ENCODE measurements at regions not wholly inside any gene's neighbourhood (a gene's known extent, or its start where the extent isn't known, plus 50 kb on each side); places are given as distances from the start of the nearest gene placed in this dataset.

GRCh38 chr9:22913026-22913425 is 466.4 kb downstream of the DMRTA1 start:
- no peak for TF ChIP-seq CTCF (IDR thresholded peaks at IDR 0.05)
- no peak for TF ChIP-seq EP300 (IDR thresholded peaks at IDR 0.05)
